B cell (primary cell): ENCODE measurements at regions not wholly inside any gene's neighbourhood (a gene's known extent, or its start where the extent isn't known, plus 50 kb on each side); places are given as distances from the start of the nearest gene placed in this dataset.

Source experiments
- EZH2 ChIP-seq: IDR thresholded peaks from 2 replicates; pipeline ENCODE4 v1.6.1; 2012; ENCODE audit warnings: borderline replicate concordance, low read depth, mild to moderate bottlenecking, moderate library complexity, low read length; ENCODE audit not compliant: insufficient read depth, poor library complexity, severe bottlenecking
- TF ChIP-seq, protein P1 (sequence below): fragments of 200-600 bp; IDR thresholded peaks from one replicate; pipeline ENCODE4 v1.8.0; 2022; ENCODE audit warnings: antibody characterized with exemption, mild to moderate bottlenecking

- TF ChIP-seq, protein P1, sequence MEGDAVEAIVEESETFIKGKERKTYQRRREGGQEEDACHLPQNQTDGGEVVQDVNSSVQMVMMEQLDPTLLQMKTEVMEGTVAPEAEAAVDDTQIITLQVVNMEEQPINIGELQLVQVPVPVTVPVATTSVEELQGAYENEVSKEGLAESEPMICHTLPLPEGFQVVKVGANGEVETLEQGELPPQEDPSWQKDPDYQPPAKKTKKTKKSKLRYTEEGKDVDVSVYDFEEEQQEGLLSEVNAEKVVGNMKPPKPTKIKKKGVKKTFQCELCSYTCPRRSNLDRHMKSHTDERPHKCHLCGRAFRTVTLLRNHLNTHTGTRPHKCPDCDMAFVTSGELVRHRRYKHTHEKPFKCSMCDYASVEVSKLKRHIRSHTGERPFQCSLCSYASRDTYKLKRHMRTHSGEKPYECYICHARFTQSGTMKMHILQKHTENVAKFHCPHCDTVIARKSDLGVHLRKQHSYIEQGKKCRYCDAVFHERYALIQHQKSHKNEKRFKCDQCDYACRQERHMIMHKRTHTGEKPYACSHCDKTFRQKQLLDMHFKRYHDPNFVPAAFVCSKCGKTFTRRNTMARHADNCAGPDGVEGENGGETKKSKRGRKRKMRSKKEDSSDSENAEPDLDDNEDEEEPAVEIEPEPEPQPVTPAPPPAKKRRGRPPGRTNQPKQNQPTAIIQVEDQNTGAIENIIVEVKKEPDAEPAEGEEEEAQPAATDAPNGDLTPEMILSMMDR = no peak
- TF ChIP-seq EZH2 = no peak
Measured at GRCh38 chr6:19269341-19269898, 567.8 kb upstream of the ID4 start.
